ENCODE measurements at regions not wholly inside any gene's neighbourhood (a gene's known extent, or its start where the extent isn't known, plus 50 kb on each side); places are given as distances from the start of the nearest gene placed in this dataset.

- no peak for TF ChIP-seq CTCF (IDR thresholded peaks at IDR 0.05; ENCODE audit: control extremely low read depth in 1 of 3, insufficient read depth in 1 of 3, low read depth in 1 of 3, low read length in 3 of 3)
- TF ChIP-seq EP300 (IDR thresholded peaks at IDR 0.05; ENCODE audit: borderline replicate concordance in 1 of 2, low read depth in 2 of 2, low read length in 2 of 2): no peak
- no peak for TF ChIP-seq ZNF274 (IDR thresholded peaks at IDR 0.05; ENCODE audit: borderline replicate concordance, extremely low read depth, low read length)
- TF ChIP-seq SIN3A (conservative IDR thresholded peaks at IDR 0.05 in 1 of 2, IDR thresholded peaks at IDR 0.05 in 1 of 2; ENCODE audit: low read depth in 1 of 2, low read length in 2 of 2): no peak
These were observed 177.2 kb upstream of the CRIM1 start for GRCh38 chr2:36178384-36178783.

Data from H1 (cell line).